ENCODE measurements at regions not wholly inside any gene's neighbourhood (a gene's known extent, or its start where the extent isn't known, plus 50 kb on each side); places are given as distances from the start of the nearest gene placed in this dataset.

DNA sequence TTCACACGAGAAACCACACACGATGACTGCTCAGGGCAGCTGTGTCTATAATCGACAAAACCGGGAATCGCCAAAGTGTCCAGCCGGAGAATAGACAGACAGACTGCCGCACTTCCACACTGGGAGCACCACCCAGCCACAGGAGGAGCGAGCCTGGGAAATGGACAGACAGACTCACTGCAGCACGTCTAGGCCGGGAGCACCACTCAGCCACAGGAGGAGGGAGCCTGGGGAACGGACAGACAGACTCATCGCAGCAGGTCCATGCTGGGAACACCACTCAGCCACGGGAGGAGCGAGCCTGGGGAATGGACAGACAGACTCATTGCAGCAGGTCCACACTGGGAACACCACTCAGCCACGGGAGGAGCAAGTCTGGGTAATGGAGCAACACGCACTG lies 137.2 kb downstream of the BRD1 start:
- TF ChIP-seq, protein P1, sequence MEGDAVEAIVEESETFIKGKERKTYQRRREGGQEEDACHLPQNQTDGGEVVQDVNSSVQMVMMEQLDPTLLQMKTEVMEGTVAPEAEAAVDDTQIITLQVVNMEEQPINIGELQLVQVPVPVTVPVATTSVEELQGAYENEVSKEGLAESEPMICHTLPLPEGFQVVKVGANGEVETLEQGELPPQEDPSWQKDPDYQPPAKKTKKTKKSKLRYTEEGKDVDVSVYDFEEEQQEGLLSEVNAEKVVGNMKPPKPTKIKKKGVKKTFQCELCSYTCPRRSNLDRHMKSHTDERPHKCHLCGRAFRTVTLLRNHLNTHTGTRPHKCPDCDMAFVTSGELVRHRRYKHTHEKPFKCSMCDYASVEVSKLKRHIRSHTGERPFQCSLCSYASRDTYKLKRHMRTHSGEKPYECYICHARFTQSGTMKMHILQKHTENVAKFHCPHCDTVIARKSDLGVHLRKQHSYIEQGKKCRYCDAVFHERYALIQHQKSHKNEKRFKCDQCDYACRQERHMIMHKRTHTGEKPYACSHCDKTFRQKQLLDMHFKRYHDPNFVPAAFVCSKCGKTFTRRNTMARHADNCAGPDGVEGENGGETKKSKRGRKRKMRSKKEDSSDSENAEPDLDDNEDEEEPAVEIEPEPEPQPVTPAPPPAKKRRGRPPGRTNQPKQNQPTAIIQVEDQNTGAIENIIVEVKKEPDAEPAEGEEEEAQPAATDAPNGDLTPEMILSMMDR (IDR thresholded peaks at IDR 0.05): no peak
- TF ChIP-seq EP300 (IDR thresholded peaks at IDR 0.05): no peak
- no peak for TF ChIP-seq POLR2A (IDR thresholded peaks at IDR 0.05)
